Hepatocyte (in vitro differentiated cells): ENCODE measurements at regions not wholly inside any gene's neighbourhood (a gene's known extent, or its start where the extent isn't known, plus 50 kb on each side); places are given as distances from the start of the nearest gene placed in this dataset.

Source experiments
- CTCF ChIP-seq: fragments of 200-600 bp; sonication (generic); IDR thresholded peaks from 2 replicates; pipeline ENCODE4 v1.5.1; 2016; ENCODE audit warnings: antibody characterized with exemption, mild to moderate bottlenecking; ENCODE audit not compliant: poor library complexity
- EZH2 ChIP-seq: fragments of 200-600 bp; sonication (generic); IDR thresholded peaks from 2 replicates; pipeline ENCODE4 v1.6.1; 2016; ENCODE audit warnings: antibody characterized with exemption, mild to moderate bottlenecking, borderline replicate concordance
- EZH2phosphoT487 ChIP-seq: fragments of 200-600 bp; sonication (generic); IDR thresholded peaks from one replicate; pipeline ENCODE4 v1.6.1; 2018; ENCODE audit warnings: antibody characterized with exemption, mild to moderate bottlenecking, low read depth, moderate library complexity; ENCODE audit not compliant: unreplicated experiment, severe bottlenecking

- TF ChIP-seq CTCF (no peak), EZH2 (no peak), EZH2phosphoT487 (no peak)
Observed at GRCh38 chr9:761176-761792, 80.2 kb upstream of the DMRT1 start.
